ENCODE measurements at regions not wholly inside any gene's neighbourhood (a gene's known extent, or its start where the extent isn't known, plus 50 kb on each side); places are given as distances from the start of the nearest gene placed in this dataset.

DNA sequence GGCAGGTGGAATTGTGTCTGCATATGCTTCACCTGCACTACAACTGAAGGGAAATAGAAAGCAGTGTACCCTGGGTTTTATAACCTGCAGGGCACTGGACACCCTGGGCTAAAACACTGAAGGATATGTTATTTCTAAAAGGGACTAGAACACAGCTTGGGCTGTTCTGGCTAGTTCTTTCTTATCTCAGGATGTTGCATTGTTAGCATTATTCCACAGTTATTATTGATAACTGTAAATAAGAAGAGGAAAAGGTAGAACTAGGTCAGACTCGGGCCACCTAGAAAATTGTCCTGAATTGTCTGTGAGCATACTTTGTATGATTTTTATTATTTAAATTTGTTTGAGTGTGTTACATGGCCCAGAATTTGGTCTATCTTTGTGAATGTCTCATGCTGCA is 493.9 kb upstream of the CDH9 start:
- TF ChIP-seq, protein P1, sequence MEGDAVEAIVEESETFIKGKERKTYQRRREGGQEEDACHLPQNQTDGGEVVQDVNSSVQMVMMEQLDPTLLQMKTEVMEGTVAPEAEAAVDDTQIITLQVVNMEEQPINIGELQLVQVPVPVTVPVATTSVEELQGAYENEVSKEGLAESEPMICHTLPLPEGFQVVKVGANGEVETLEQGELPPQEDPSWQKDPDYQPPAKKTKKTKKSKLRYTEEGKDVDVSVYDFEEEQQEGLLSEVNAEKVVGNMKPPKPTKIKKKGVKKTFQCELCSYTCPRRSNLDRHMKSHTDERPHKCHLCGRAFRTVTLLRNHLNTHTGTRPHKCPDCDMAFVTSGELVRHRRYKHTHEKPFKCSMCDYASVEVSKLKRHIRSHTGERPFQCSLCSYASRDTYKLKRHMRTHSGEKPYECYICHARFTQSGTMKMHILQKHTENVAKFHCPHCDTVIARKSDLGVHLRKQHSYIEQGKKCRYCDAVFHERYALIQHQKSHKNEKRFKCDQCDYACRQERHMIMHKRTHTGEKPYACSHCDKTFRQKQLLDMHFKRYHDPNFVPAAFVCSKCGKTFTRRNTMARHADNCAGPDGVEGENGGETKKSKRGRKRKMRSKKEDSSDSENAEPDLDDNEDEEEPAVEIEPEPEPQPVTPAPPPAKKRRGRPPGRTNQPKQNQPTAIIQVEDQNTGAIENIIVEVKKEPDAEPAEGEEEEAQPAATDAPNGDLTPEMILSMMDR (IDR thresholded peaks at IDR 0.05), result no peak
- no peak for TF ChIP-seq FOXM1 (IDR thresholded peaks at IDR 0.05; ENCODE audit: low read depth)
- TF ChIP-seq GABPA (IDR thresholded peaks at IDR 0.05; ENCODE audit: low read depth), result no peak
- no peak for TF ChIP-seq TAF1 (IDR thresholded peaks at IDR 0.05; ENCODE audit: borderline replicate concordance, low read depth, low read length)
- no peak for TF ChIP-seq EZH2phosphoT487 (IDR thresholded peaks at IDR 0.05; ENCODE audit: borderline replicate concordance, low read depth)
- TF ChIP-seq NFIC (IDR thresholded peaks at IDR 0.05; ENCODE audit: borderline replicate concordance), result no peak
- no peak for TF ChIP-seq YY1 (IDR thresholded peaks at IDR 0.05; ENCODE audit: low read depth)
- TF ChIP-seq, protein P2, sequence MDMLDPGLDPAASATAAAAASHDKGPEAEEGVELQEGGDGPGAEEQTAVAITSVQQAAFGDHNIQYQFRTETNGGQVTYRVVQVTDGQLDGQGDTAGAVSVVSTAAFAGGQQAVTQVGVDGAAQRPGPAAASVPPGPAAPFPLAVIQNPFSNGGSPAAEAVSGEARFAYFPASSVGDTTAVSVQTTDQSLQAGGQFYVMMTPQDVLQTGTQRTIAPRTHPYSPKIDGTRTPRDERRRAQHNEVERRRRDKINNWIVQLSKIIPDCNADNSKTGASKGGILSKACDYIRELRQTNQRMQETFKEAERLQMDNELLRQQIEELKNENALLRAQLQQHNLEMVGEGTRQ (IDR thresholded peaks at IDR 0.05; ENCODE audit: borderline replicate concordance, low read depth, low read length), result no peak
- no peak for TF ChIP-seq MXI1 (IDR thresholded peaks at IDR 0.05; ENCODE audit: low read depth, low read length)
- TF ChIP-seq, protein P3, sequence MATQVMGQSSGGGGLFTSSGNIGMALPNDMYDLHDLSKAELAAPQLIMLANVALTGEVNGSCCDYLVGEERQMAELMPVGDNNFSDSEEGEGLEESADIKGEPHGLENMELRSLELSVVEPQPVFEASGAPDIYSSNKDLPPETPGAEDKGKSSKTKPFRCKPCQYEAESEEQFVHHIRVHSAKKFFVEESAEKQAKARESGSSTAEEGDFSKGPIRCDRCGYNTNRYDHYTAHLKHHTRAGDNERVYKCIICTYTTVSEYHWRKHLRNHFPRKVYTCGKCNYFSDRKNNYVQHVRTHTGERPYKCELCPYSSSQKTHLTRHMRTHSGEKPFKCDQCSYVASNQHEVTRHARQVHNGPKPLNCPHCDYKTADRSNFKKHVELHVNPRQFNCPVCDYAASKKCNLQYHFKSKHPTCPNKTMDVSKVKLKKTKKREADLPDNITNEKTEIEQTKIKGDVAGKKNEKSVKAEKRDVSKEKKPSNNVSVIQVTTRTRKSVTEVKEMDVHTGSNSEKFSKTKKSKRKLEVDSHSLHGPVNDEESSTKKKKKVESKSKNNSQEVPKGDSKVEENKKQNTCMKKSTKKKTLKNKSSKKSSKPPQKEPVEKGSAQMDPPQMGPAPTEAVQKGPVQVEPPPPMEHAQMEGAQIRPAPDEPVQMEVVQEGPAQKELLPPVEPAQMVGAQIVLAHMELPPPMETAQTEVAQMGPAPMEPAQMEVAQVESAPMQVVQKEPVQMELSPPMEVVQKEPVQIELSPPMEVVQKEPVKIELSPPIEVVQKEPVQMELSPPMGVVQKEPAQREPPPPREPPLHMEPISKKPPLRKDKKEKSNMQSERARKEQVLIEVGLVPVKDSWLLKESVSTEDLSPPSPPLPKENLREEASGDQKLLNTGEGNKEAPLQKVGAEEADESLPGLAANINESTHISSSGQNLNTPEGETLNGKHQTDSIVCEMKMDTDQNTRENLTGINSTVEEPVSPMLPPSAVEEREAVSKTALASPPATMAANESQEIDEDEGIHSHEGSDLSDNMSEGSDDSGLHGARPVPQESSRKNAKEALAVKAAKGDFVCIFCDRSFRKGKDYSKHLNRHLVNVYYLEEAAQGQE (IDR thresholded peaks at IDR 0.05; ENCODE audit: low read depth, low read length), result no peak
- TF ChIP-seq, protein P4, sequence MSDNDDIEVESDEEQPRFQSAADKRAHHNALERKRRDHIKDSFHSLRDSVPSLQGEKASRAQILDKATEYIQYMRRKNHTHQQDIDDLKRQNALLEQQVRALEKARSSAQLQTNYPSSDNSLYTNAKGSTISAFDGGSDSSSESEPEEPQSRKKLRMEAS (IDR thresholded peaks at IDR 0.05; ENCODE audit: low read depth), result no peak
- TF ChIP-seq FOXJ3 (CRISPR knock-in tag; IDR thresholded peaks at IDR 0.05), result no peak
- no peak for TF ChIP-seq POLR2AphosphoS5 (IDR thresholded peaks at IDR 0.05; ENCODE audit: low read depth, low read length)
- TF ChIP-seq SMC3 (IDR thresholded peaks at IDR 0.05; ENCODE audit: low read depth, low read length), result no peak

Data from SK-N-SH (cell line).